Erythroblast (primary cell): ENCODE measurements at regions not wholly inside any gene's neighbourhood (a gene's known extent, or its start where the extent isn't known, plus 50 kb on each side); places are given as distances from the start of the nearest gene placed in this dataset.
"Not testable (repeated sequence)": the region's sequence is repeated elsewhere in the genome, so short reads cannot be mapped to it uniquely, and the experiment has no call there.

Experiments used
- GATA1 ChIP-seq: IDR thresholded peaks from 2 replicates; pipeline ENCODE4 v1.6.1; 2011; ENCODE audit warnings: low read depth, mild to moderate bottlenecking, control low read depth, low read length, moderate library complexity
- POLR2A ChIP-seq: IDR thresholded peaks from 2 replicates; pipeline ENCODE4 v1.6.1; 2011; ENCODE audit warnings: mild to moderate bottlenecking, low read length

DNA sequence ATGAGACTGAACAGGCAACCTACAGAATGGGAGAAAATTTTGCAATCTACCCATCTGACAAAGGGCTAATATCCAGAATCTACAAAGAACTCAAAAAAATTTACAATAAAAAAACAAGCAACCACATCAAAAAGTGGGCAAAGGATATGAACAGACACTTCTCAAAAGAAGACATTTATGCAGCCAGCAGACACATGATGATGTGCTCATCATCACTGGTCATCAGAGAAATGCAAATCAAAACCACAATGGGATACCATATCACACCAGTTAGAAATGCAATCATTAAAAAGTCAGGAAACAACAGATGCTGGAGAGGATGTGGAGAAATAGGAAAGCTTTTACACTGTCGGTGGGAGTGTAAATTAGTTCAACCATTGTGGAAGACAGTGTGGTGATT lies 51.7 kb upstream of the PAXBP1 start:
- TF ChIP-seq POLR2A, GATA1: not testable (repeated sequence)
